ENCODE measurements at regions not wholly inside any gene's neighbourhood (a gene's known extent, or its start where the extent isn't known, plus 50 kb on each side); places are given as distances from the start of the nearest gene placed in this dataset.
A peak's percentile ranks its signal among the peaks of the same experiment; 100 is the strongest.

DNA sequence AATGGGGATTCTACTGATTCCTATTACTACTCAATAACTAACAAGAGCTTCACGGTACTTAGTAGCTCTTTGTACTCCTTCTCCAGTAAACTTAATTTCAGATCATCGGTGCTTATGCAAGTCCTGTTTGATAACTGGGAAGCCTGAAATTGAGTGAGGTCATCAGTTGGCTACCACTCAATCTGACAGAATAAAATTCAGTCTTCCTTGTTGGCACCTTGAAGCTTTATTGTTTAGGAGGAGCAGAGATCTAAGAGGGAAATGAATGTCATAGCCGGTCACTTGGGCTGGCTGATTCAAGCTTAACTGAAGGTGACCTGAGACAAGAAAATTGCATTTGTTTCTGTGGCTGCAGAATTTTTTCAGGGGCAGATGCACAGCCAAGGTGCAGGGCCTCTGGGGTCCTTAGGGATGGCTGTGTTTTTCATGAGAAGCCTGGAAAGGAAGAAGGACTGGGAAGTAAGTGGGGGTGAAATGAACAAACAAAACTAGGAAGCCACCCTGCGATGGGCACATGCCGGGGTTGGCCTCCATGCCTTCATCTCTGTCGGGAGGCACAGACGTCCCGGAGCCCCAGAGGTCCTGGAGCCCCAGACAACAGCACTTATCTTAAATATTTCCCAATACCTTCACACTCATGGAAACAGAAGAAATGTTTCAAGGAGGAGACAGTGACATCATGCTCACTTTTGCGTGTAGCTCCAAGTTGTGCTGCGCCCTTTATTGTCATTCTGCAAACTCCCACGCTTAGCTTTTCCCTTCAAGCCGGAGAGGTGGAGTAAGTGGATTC, 85.0 kb upstream of the KIF5B start:
- peak; percentile 62 for DNase-seq (ENCODE audit: low read depth)

DNA sequence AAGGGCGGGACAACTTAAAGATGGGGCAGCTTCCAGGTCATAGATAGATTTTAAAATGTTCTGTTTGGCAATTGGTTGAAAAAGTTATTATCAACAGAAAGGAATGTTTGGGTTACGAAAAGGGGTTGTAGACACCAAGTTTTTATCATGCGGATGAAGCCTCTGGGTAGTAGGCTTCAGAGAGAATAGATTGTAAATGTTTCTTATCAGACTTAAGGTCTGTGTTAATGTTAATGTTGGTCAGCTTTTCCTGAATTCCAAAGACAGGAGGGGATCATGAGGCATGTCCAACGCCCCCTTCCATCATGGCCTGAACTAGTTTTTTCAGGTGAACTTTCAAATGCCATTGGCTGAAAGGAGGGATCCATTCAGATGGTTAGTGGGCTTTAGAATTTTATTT, 84.2 kb upstream of the KIF5B start:
- peak; percentile 30 for DNase-seq (ENCODE audit: low read depth)

DNA sequence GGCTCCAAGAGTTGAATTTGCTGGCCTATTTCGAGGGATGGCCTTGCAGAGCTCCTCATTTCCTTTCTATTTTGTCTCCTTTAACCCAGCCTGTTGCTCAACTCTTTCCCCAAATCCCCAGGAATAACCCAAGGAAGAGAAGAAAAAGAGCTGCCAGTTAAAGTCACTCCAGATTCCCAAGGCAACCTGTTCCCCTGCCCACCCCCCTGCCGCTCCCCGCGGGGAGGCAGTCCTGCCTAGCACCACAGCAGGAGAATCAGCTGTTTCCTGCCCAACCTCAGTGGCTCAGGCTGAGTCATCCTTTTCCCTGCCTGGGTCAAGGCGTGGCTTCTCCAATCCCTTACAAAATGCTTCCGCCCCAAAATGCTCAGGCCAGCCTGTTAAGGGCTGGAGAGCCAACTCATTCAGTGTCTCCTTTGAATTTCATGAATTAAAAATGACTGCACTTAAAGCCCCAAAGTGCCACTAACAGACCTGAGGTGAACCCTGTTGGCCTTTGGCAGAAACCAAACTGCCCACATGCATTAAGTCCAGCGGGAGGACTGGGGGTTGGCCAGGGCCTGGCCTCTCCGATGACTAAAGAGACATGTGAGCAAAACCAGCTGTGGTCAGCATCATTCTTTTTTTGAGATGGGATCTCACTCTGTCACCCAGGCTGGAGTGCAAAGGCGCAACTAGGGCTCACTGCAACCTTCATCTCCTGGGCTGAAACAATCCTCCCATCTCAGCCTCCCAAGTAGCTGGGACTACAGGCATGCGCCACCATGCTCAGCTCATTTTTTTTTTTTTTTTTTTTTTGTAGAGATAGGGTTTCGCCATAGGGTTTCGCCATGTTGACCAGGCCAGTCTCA, 83.2 kb upstream of the KIF5B start:
- DNase-seq (ENCODE audit: low read depth): peak; percentile 93

DNA sequence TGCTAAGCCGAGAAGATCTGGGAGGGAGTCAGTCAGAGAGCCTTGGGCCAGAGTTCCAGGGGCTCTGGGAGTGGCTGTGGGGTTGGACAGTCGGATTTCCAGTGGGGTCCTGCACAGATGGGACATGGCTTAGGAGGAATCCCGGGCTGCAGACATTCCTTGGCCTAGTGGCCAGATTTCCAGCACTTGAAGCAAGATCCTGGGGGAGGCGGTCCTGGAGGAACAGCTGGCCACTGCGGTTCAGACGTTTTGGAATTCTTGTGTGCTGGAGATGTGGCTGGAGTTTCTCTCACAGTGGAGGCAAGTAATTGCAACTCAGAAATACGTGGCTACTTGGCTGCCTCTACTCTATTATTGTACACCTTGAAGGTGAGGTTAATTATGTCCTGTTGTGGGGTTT, 80.7 kb upstream of the KIF5B start:
- peak; percentile 42 for DNase-seq (ENCODE audit: low read depth)

DNA sequence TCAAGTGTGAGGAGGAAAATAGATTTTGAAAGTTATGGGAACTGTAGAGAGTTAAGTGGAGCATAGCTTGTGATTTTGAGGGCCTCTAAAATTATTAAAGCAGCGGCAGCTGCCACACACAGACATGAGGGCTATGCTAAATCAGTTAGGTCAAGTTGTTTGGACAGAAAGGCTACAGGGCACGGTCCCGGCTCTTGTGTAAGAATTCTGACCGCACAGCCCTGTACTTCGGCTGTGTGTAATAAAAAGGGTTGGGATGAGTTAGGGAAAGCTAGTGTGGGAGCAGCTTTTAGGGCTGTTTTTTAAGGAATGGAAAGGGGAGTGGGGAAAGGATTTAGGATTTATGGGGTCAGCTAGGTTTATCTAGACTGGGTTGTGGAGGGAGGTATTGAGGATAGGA, 79.6 kb upstream of the KIF5B start:
- DNase-seq (ENCODE audit: low read depth): peak; percentile 21

DNA sequence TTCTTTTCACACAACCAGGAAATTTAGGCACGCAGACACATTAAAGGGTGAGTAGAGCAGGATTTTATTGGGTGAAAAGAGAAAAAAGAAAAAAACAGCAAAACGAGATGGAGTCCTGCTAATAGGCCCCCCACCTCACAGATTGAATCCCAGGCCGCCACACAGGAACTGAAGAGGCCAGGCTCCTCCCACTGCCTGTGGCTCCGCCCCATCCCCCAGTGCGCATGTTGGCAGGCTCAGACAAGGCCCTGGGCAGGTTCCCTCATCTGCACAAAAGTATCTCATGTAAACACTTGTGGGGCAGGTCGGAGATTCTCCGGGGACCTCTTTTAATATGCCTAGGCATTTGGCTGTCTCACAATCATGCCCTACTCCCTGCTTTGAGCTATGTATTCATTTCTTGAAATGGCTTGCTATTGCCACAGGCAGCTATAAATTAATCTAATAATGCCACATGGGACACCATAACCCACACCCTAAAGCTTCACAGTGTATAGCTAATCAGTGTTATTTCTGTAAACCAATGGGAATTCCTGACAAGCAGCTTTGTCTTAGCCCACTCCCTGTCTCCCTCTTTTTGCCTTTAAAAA, 76.2 kb upstream of the KIF5B start:
- no peak for DNase-seq (ENCODE audit: low read depth)

DNA sequence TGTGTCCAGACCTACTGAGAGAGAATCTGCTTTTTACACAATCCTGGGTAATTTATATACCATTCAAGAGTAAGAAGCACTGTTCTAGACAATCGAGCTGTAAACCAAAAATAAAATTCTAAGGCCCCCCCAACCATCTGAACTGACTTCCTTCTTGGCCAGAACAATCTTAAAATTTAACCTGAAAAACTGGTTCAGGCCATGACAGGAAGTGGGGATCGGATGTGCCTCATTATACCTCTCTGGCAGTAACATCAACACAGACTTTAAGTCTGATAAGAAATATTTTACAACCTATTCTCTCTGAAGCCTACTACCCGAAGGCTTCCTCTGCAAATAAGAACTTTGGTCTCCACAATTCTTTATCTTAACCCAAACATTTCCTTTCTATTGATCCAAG, 75.2 kb upstream of the KIF5B start:
- DNase-seq (ENCODE audit: low read depth): no peak

DNA sequence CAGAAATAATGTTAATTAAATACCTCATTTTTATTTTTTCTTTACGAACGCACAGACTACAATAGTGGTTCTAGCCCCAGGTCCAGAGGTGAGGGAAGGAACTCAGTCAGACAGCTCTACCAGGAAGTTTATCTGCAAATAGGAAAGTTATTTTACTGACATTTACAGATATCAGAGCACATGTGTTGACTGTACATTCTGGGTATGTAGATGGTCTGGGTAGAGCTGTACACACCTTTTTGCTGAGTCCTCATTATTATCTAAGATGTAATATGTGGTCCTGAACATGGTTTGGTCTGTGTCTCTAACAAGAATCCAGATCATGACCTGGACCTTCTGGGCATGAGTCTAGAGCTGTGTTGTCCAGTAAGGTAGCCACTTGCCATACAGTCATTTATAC, 74.6 kb upstream of the KIF5B start:
- DNase-seq (ENCODE audit: low read depth): no peak

DNA sequence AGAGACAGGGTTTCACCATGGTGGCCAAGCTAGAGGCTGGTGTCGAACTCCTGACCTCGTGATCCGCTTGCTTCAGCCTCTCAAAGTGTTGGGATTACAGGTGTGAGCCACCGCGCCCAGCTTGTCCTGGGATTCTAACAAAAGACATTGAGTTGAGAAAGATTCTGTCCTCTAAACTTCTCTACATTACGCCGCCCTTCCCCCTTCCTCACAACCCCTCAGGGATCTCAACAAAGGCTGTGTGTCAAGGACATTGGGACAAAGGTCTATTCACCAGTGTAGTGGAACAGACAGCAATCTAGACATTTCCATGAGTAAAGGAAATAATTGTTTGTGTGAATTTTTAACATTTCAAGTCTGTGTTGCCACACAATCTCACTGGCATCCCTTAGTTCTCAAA, 68.8 kb upstream of the KIF5B start:
- DNase-seq (ENCODE audit: low read depth): no peak

DNA sequence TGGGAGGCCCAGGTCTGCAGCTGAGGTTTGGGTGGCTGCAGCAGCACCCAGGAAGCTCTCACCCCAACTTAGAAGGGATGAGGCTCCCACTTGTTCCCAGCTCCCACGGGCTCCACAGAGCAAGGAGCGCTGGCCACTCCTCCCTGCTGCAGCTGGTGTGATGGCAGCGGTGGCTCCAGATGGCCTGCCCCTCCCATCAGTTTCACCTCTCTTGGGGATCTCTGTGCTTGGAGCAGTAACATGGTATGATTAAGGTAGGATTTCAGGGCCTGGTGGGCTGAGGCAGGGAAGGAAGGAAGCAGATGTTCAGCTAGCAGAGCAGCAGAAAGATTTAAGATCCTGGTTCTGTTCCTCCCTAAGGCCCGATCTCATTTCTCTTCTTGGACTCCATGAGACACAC, 66.8 kb upstream of the KIF5B start:
- no peak for DNase-seq (ENCODE audit: low read depth)

DNA sequence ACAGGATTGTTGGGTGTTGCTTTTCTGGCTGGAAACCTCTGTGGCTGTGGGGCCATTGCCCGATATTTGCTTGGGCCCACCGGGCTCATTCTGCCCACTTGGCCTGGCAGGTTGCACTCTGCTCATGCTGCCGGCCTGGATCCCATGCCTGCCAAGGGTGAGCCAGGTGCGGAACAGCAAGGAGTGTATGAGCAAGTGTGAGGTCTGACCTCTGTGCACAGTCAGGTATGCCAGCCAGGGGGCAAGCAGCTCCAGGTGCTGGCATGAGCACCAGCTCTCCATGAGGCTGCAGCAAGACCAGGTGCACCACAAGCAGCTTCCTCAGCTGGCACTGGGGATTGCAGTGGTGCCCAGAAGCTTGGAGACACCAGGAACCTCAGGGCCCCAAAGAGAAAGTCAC, 65.4 kb upstream of the KIF5B start:
- no peak for DNase-seq (ENCODE audit: low read depth)

DNA sequence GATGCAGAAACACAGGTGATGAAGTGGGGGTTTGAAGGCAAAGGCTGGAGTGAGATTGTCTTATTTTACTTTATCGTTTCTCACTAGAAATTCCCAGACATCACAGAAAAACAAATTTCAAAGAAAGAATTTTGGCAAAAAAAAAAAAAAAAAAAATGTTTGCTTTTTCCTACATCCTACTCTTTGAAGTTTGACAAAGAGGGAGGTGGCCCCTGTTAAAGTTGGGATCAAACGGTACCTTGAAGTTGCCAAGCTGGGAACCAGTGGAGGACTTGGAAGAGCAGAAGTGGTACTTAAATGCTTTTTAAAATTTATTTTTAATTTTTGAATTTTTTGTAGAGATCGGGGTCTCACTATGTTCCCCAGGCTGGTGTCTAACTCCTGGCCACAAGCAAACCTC, 63.9 kb upstream of the KIF5B start:
- DNase-seq (ENCODE audit: low read depth): no peak

DNA sequence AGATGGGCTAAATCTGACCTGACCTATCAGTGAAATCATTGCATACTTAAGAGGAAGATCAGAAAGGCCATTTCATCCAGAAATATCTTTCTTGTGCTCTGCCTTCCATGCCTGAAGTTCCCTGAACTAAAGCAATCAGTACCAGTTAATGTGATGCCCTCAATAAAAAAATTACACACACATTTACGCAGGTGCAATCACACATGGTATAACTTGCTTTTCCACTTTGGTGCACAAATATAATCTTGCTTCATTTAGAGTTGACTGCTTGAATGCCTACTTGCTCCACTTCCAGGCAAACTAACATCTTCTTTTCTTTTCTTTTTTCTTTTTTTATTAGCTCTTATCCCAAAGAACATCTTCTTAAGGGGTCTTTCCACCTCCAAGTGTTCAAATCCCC, 58.3 kb upstream of the KIF5B start:
- DNase-seq (ENCODE audit: low read depth): no peak

DNA sequence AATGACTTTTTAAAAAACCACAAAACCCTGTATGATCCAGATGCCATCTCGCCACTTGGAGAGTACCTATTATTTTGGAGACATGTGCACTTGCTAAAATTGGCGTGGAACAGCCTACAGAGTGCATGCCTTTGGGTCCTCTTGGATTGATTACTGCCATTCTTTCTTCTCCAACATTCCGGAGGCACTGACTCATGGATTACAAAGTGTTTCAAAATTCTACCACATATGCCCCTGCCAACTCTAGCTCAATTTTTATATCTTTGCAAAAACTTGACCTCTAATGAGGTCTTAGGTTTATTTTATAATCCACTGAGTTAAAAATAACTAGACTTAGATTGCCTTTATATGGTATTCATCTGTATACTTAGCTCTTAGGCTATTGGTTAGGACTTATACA, 55.8 kb upstream of the KIF5B start:
- DNase-seq (ENCODE audit: low read depth): peak; percentile 70

DNA sequence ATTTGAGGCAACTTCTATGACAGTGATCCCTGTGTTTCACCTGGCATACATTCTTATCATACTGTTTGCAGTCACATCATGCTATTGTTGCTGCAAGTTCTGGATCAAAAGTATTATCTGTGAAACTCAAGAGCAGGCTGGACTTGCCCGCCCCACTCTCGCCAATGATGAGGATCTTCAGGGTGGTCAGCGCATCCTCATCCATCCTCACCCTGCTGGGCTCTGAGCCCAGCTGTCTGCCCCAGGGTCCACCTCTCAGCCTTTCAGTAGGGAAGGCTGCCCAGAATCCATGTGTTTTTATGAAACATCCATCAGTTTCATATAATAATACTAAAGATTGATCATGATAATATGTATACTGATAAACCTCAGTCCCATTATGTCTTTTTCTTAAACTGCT, 55.4 kb upstream of the KIF5B start:
- DNase-seq (ENCODE audit: low read depth): no peak

DNA sequence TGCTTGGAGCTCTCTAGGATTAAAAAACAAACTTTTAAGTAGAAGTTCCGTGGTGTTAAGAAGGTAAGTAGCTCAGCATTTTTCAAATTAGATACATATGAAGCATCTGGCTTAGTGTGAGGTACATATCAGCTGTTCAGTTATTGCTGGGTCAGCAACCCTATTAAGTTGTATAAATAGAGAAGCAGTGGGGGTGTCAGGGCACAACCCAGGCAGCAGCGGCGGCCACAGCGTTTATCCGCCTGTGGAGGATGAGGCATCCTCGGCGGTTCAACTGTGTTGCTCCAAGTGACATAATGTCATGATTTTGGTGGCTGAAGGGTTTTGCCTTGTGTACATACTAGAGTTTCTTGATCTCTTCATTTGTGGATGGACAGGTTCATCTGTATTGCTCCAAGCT, 54.6 kb upstream of the KIF5B start:
- no peak for DNase-seq (ENCODE audit: low read depth)

DNA sequence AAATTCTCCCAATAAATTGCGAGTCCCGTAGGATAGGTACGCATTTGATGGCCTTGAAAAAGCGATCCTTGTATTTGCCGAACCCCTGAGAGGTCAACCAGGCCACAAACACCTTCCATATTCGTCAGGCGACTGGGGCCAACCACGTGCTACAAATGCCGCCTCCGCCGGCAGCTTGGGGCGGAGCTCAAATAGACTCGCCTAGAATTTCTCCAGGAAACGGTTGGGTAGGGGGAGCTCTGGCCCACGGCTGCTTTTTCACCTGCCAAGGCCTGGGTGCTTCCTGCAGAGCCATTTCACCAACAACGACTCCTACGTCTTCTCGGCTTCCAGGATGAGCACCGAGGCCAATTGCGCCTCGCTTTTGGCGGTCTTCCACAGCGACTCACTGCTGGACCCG, 53.4 kb upstream of the KIF5B start:
- no peak for DNase-seq (ENCODE audit: low read depth)
